WTC11 (cell line): ENCODE measurements at regions not wholly inside any gene's neighbourhood (a gene's known extent, or its start where the extent isn't known, plus 50 kb on each side); places are given as distances from the start of the nearest gene placed in this dataset.

Experiments
- ATAC-seq: fragments of 200-7000 bp; cut with Tn5 transposase; 2 replicates; pipeline ENCODE4 v1.10.0; 2021; ENCODE audit warnings: mild to moderate bottlenecking, moderate library complexity
- CTCF ChIA-PET: fragments of 300-600 bp; sonication (Branson Sonifier 250); formaldehyde crosslinking; loops from one replicate; lab custom pipeline; 2021; ENCODE audit warnings: antibody characterized with exemption; lab: Charles Lee
- POLR2A ChIA-PET: fragments of 350-600 bp; sonication (Branson Sonifier 250); formaldehyde crosslinking; loops from one replicate; lab custom pipeline; 2021; ENCODE audit warnings: antibody characterized with exemption; lab: Charles Lee
- DNase-seq: peaks from one replicate; pipeline ENCODE4 v3.0.0; 2021; ENCODE audit warnings: low spot score
- H3K27ac Mint-ChIP-seq: 2 replicates; pipeline ENCODE4 v1.8.0; 2021; ENCODE audit warnings: mixed read lengths
- H3K27me3 Mint-ChIP-seq: 2 replicates; pipeline ENCODE4 v1.8.0; 2021; ENCODE audit warnings: low read depth, mild to moderate bottlenecking, moderate library complexity, mixed read lengths
- H3K36me3 Mint-ChIP-seq: 2 replicates; pipeline ENCODE4 v1.8.0; 2021; ENCODE audit warnings: mixed read lengths
- H3K4me1 Mint-ChIP-seq: 2 replicates; pipeline ENCODE4 v1.8.0; 2022; ENCODE audit warnings: mixed read lengths
- H3K4me3 Mint-ChIP-seq: 2 replicates; pipeline ENCODE4 v1.8.0; 2021; ENCODE audit warnings: mild to moderate bottlenecking, moderate library complexity, mixed read lengths
- H3K9me3 Mint-ChIP-seq: 2 replicates; pipeline ENCODE4 v1.8.0; 2021; ENCODE audit warnings: mixed read lengths
- GTF2I ChIP-seq: fragments of 250-450 bp; sonication (Bioruptor Pico); conservative IDR thresholded peaks from 2 replicates; pipeline ENCODE4 v1.4.0; 2021; ENCODE audit warnings: mild to moderate bottlenecking
- NR1H2 ChIP-seq: sonication (generic); formaldehyde crosslinking; IDR thresholded peaks from 2 replicates; pipeline ENCODE4 v1.9.0; 2021; ENCODE audit warnings: mild to moderate bottlenecking, moderate library complexity, missing genetic modification reagents
- SMAD4 ChIP-seq: sonication (generic); formaldehyde crosslinking; IDR thresholded peaks from 2 replicates; pipeline ENCODE4 v1.8.0; 2022; ENCODE audit warnings: mild to moderate bottlenecking, missing genetic modification reagents
- ZNF138 ChIP-seq: sonication (generic); formaldehyde crosslinking; conservative IDR thresholded peaks from 2 replicates; pipeline ENCODE4 v1.8.1; 2022; ENCODE audit warnings: mild to moderate bottlenecking, moderate library complexity, missing genetic modification reagents
- TF ChIP-seq, protein P1 (sequence below): sonication (generic); formaldehyde crosslinking; conservative IDR thresholded peaks from 2 replicates; pipeline ENCODE4 v1.8.1; 2022; ENCODE audit warnings: mild to moderate bottlenecking, missing genetic modification reagents
- TF ChIP-seq, protein P2 (sequence below): fragments of 200-600 bp; IDR thresholded peaks from 2 replicates; pipeline ENCODE4 v1.8.0; 2022; ENCODE audit warnings: antibody characterized with exemption
- TF ChIP-seq, protein P3 (sequence below): sonication (generic); formaldehyde crosslinking; IDR thresholded peaks from 2 replicates; pipeline ENCODE4 v1.8.1; 2022; ENCODE audit warnings: missing genetic modification reagents, borderline replicate concordance
- TF ChIP-seq, protein P4 (sequence below): sonication (generic); formaldehyde crosslinking; IDR thresholded peaks from 2 replicates; pipeline ENCODE4 v1.8.0; 2022; ENCODE audit warnings: mild to moderate bottlenecking, missing genetic modification reagents
- TF ChIP-seq, protein P5 (sequence below): sonication (generic); formaldehyde crosslinking; IDR thresholded peaks from 2 replicates; pipeline ENCODE4 v1.8.1; 2023; ENCODE audit warnings: mild to moderate bottlenecking, missing genetic modification reagents, moderate library complexity
- TF ChIP-seq, protein P6 (sequence below): sonication (generic); formaldehyde crosslinking; conservative IDR thresholded peaks from 2 replicates; pipeline ENCODE4 v1.8.1; 2023; ENCODE audit warnings: mild to moderate bottlenecking, low read depth, missing genetic modification reagents, moderate library complexity
- TF ChIP-seq, protein P7 (sequence below): sonication (generic); formaldehyde crosslinking; IDR thresholded peaks from 2 replicates; pipeline ENCODE4 v1.8.1; 2022; ENCODE audit warnings: mild to moderate bottlenecking, moderate library complexity, missing genetic modification reagents
- TF ChIP-seq, protein P8 (sequence below): sonication (generic); formaldehyde crosslinking; IDR thresholded peaks from 2 replicates; pipeline ENCODE4 v1.8.1; 2022; ENCODE audit warnings: low read depth, mild to moderate bottlenecking, moderate library complexity, missing genetic modification reagents, borderline replicate concordance
- TF ChIP-seq, protein P9 (sequence below): sonication (generic); formaldehyde crosslinking; IDR thresholded peaks from 2 replicates; pipeline ENCODE4 v1.8.1; 2022; ENCODE audit warnings: mild to moderate bottlenecking, missing genetic modification reagents, moderate library complexity, borderline replicate concordance
- TF ChIP-seq, protein P10 (sequence below): sonication (generic); formaldehyde crosslinking; IDR thresholded peaks from 2 replicates; pipeline ENCODE4 v1.8.1; 2023; ENCODE audit warnings: mild to moderate bottlenecking, missing genetic modification reagents, borderline replicate concordance

DNA sequence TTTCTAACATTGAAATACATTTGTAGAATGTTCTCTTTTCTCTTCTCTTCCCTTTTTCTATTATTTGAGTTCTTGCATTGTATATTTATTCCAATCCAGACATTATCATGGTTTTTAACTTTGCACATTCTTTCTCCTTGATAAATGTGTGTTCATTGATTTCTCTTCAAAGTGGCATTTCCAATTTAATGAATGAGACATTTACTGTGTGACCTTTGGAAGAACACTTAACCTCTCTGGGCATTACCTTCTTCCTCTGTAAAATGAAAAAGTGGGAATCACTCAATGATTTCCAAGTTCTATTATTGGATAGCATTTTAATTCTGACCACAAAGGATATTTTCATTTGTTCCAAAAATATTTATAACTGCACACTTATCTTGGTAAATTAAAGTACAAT lies 1095.8 kb downstream of the GALC start:
- Mint-ChIP-seq H3K27ac (no peak overlapping the region), H3K4me1 (peaks cover 6% of the 10 kb centered on the region), H3K4me3 (no peak overlapping the region), H3K36me3 (no peaks in the 10 kb centered on the region), H3K9me3 (no peaks in the 10 kb centered on the region), H3K27me3 (no peaks in the 10 kb centered on the region)
- TF ChIP-seq ZNF138 (CRISPR knock-in tag) (no peak), NR1H2 (CRISPR knock-in tag) (no peak), SMAD4 (CRISPR knock-in tag) (no peak), GTF2I (CRISPR knock-in tag) (no peak)
- TF ChIP-seq, protein P1, sequence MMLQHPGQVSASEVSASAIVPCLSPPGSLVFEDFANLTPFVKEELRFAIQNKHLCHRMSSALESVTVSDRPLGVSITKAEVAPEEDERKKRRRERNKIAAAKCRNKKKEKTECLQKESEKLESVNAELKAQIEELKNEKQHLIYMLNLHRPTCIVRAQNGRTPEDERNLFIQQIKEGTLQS (CRISPR knock-in tag) = no peak
- TF ChIP-seq, protein P2, sequence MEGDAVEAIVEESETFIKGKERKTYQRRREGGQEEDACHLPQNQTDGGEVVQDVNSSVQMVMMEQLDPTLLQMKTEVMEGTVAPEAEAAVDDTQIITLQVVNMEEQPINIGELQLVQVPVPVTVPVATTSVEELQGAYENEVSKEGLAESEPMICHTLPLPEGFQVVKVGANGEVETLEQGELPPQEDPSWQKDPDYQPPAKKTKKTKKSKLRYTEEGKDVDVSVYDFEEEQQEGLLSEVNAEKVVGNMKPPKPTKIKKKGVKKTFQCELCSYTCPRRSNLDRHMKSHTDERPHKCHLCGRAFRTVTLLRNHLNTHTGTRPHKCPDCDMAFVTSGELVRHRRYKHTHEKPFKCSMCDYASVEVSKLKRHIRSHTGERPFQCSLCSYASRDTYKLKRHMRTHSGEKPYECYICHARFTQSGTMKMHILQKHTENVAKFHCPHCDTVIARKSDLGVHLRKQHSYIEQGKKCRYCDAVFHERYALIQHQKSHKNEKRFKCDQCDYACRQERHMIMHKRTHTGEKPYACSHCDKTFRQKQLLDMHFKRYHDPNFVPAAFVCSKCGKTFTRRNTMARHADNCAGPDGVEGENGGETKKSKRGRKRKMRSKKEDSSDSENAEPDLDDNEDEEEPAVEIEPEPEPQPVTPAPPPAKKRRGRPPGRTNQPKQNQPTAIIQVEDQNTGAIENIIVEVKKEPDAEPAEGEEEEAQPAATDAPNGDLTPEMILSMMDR = no peak
- TF ChIP-seq, protein P3, sequence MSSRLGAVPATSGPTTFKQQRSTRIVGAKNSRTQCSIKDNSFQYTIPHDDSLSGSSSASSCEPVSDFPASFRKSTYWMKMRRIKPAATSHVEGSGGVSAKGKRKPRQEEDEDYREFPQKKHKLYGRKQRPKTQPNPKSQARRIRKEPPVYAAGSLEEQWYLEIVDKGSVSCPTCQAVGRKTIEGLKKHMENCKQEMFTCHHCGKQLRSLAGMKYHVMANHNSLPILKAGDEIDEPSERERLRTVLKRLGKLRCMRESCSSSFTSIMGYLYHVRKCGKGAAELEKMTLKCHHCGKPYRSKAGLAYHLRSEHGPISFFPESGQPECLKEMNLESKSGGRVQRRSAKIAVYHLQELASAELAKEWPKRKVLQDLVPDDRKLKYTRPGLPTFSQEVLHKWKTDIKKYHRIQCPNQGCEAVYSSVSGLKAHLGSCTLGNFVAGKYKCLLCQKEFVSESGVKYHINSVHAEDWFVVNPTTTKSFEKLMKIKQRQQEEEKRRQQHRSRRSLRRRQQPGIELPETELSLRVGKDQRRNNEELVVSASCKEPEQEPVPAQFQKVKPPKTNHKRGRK (CRISPR knock-in tag) = no peak
- TF ChIP-seq, protein P4, sequence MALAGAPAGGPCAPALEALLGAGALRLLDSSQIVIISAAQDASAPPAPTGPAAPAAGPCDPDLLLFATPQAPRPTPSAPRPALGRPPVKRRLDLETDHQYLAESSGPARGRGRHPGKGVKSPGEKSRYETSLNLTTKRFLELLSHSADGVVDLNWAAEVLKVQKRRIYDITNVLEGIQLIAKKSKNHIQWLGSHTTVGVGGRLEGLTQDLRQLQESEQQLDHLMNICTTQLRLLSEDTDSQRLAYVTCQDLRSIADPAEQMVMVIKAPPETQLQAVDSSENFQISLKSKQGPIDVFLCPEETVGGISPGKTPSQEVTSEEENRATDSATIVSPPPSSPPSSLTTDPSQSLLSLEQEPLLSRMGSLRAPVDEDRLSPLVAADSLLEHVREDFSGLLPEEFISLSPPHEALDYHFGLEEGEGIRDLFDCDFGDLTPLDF (CRISPR knock-in tag) = no peak
- TF ChIP-seq, protein P5, sequence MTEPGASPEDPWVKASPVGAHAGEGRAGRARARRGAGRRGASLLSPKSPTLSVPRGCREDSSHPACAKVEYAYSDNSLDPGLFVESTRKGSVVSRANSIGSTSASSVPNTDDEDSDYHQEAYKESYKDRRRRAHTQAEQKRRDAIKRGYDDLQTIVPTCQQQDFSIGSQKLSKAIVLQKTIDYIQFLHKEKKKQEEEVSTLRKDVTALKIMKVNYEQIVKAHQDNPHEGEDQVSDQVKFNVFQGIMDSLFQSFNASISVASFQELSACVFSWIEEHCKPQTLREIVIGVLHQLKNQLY = no peak
- TF ChIP-seq, protein P6, sequence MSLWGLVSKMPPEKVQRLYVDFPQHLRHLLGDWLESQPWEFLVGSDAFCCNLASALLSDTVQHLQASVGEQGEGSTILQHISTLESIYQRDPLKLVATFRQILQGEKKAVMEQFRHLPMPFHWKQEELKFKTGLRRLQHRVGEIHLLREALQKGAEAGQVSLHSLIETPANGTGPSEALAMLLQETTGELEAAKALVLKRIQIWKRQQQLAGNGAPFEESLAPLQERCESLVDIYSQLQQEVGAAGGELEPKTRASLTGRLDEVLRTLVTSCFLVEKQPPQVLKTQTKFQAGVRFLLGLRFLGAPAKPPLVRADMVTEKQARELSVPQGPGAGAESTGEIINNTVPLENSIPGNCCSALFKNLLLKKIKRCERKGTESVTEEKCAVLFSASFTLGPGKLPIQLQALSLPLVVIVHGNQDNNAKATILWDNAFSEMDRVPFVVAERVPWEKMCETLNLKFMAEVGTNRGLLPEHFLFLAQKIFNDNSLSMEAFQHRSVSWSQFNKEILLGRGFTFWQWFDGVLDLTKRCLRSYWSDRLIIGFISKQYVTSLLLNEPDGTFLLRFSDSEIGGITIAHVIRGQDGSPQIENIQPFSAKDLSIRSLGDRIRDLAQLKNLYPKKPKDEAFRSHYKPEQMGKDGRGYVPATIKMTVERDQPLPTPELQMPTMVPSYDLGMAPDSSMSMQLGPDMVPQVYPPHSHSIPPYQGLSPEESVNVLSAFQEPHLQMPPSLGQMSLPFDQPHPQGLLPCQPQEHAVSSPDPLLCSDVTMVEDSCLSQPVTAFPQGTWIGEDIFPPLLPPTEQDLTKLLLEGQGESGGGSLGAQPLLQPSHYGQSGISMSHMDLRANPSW (CRISPR knock-in tag) = no peak
- TF ChIP-seq, protein P7, sequence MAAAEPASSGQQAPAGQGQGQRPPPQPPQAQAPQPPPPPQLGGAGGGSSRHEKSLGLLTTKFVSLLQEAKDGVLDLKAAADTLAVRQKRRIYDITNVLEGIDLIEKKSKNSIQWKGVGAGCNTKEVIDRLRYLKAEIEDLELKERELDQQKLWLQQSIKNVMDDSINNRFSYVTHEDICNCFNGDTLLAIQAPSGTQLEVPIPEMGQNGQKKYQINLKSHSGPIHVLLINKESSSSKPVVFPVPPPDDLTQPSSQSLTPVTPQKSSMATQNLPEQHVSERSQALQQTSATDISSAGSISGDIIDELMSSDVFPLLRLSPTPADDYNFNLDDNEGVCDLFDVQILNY = no peak
- TF ChIP-seq, protein P8, sequence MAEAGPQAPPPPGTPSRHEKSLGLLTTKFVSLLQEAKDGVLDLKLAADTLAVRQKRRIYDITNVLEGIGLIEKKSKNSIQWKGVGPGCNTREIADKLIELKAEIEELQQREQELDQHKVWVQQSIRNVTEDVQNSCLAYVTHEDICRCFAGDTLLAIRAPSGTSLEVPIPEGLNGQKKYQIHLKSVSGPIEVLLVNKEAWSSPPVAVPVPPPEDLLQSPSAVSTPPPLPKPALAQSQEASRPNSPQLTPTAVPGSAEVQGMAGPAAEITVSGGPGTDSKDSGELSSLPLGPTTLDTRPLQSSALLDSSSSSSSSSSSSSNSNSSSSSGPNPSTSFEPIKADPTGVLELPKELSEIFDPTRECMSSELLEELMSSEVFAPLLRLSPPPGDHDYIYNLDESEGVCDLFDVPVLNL (CRISPR knock-in tag) = no peak
- TF ChIP-seq, protein P9, sequence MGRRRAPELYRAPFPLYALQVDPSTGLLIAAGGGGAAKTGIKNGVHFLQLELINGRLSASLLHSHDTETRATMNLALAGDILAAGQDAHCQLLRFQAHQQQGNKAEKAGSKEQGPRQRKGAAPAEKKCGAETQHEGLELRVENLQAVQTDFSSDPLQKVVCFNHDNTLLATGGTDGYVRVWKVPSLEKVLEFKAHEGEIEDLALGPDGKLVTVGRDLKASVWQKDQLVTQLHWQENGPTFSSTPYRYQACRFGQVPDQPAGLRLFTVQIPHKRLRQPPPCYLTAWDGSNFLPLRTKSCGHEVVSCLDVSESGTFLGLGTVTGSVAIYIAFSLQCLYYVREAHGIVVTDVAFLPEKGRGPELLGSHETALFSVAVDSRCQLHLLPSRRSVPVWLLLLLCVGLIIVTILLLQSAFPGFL (CRISPR knock-in tag) = no peak
- TF ChIP-seq, protein P10, sequence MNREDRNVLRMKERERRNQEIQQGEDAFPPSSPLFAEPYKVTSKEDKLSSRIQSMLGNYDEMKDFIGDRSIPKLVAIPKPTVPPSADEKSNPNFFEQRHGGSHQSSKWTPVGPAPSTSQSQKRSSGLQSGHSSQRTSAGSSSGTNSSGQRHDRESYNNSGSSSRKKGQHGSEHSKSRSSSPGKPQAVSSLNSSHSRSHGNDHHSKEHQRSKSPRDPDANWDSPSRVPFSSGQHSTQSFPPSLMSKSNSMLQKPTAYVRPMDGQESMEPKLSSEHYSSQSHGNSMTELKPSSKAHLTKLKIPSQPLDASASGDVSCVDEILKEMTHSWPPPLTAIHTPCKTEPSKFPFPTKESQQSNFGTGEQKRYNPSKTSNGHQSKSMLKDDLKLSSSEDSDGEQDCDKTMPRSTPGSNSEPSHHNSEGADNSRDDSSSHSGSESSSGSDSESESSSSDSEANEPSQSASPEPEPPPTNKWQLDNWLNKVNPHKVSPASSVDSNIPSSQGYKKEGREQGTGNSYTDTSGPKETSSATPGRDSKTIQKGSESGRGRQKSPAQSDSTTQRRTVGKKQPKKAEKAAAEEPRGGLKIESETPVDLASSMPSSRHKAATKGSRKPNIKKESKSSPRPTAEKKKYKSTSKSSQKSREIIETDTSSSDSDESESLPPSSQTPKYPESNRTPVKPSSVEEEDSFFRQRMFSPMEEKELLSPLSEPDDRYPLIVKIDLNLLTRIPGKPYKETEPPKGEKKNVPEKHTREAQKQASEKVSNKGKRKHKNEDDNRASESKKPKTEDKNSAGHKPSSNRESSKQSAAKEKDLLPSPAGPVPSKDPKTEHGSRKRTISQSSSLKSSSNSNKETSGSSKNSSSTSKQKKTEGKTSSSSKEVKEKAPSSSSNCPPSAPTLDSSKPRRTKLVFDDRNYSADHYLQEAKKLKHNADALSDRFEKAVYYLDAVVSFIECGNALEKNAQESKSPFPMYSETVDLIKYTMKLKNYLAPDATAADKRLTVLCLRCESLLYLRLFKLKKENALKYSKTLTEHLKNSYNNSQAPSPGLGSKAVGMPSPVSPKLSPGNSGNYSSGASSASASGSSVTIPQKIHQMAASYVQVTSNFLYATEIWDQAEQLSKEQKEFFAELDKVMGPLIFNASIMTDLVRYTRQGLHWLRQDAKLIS (CRISPR knock-in tag) = no peak
- DNase-seq (no peak), ATAC-seq (no peak)
- POLR2A ChIA-PET = no interaction called here
- CTCF ChIA-PET = no interaction called here
